ENCODE measurements at regions not wholly inside any gene's neighbourhood (a gene's known extent, or its start where the extent isn't known, plus 50 kb on each side); places are given as distances from the start of the nearest gene placed in this dataset.

GRCh38 chr4:181807771-181808170, 435.4 kb upstream of the TENM3 start:
- TF ChIP-seq, protein P1, sequence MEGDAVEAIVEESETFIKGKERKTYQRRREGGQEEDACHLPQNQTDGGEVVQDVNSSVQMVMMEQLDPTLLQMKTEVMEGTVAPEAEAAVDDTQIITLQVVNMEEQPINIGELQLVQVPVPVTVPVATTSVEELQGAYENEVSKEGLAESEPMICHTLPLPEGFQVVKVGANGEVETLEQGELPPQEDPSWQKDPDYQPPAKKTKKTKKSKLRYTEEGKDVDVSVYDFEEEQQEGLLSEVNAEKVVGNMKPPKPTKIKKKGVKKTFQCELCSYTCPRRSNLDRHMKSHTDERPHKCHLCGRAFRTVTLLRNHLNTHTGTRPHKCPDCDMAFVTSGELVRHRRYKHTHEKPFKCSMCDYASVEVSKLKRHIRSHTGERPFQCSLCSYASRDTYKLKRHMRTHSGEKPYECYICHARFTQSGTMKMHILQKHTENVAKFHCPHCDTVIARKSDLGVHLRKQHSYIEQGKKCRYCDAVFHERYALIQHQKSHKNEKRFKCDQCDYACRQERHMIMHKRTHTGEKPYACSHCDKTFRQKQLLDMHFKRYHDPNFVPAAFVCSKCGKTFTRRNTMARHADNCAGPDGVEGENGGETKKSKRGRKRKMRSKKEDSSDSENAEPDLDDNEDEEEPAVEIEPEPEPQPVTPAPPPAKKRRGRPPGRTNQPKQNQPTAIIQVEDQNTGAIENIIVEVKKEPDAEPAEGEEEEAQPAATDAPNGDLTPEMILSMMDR (IDR thresholded peaks at IDR 0.05): no peak
- TF ChIP-seq POLR2A (IDR thresholded peaks at IDR 0.05) (no peak), POLR2AphosphoS5 (IDR thresholded peaks at IDR 0.05) (no peak), EP300 (IDR thresholded peaks at IDR 0.05) (no peak)
